ENCODE measurements at regions not wholly inside any gene's neighbourhood (a gene's known extent, or its start where the extent isn't known, plus 50 kb on each side); places are given as distances from the start of the nearest gene placed in this dataset.
"Not testable (repeated sequence)": the region's sequence is repeated elsewhere in the genome, so short reads cannot be mapped to it uniquely, and the experiment has no call there.

GRCh38 chr14:105733081-105734065, 207.0 kb downstream of the TMEM121 start:
- TF ChIP-seq POLR2AphosphoS5 (IDR thresholded peaks at IDR 0.05) (no peak), EP300 (IDR thresholded peaks at IDR 0.05; ENCODE audit: low read depth) (no peak), POLR2A (IDR thresholded peaks at IDR 0.05) (no peak), CTCF (IDR thresholded peaks at IDR 0.05) (no peak)
- intact Hi-C loops (cut with DNase I; ENCODE audit: low total_unique reads) (no loop called here), in situ Hi-C loops (cut with MboI; ENCODE audit: low pct_ligation_motif_present in 1 of 4, low pct_unique_long_range_greater_than_20kb in 1 of 4, low sequenced_read_pairs in 3 of 4) (no loop called here)
- 83% methylated on average over 13 to 22 of the region's 22 CpGs for WGBS, 2 donors (ENCODE audit: low coverage in 1 of 2)
- Histone ChIP-seq H3K4me3 (no peak overlapping the region), H3K27ac (no peak overlapping the region), H3K9me3 (no peaks in the 10 kb centered on the region), H3K36me3 (no peaks in the 10 kb centered on the region), H3K27me3 (no peaks in the 10 kb centered on the region), H3K4me1 (no peaks in the 10 kb centered on the region)
- no peak for DNase-seq

- in situ Hi-C loops (cut with MboI; ENCODE audit: low pct_ligation_motif_present in 1 of 4, low pct_unique_long_range_greater_than_20kb in 1 of 4, low sequenced_read_pairs in 3 of 4), result not testable (repeated sequence)
Observed at GRCh38 chr14:105734241-105734640, 207.9 kb downstream of the TMEM121 start.

GRCh38 chr14:105736331-105736730, 209.9 kb downstream of the TMEM121 start:
- no CpG with 5 or more reads among the region's 20 CpGs for WGBS, 2 donors (ENCODE audit: low coverage in 1 of 2)
- H3K4me1 ChIP-seq; intact Hi-C loops (cut with DNase I; ENCODE audit: low total_unique reads); H3K36me3 ChIP-seq; H3K27me3 ChIP-seq; DNase-seq; H3K9me3 ChIP-seq; in situ Hi-C loops (cut with MboI; ENCODE audit: low pct_ligation_motif_present in 1 of 4, low pct_unique_long_range_greater_than_20kb in 1 of 4, low sequenced_read_pairs in 3 of 4); H3K27ac ChIP-seq; H3K4me3 ChIP-seq: not testable (repeated sequence)

More at GRCh38 chr14:105734241-105734640, 207.9 kb downstream of the TMEM121 start:
- intact Hi-C loops (cut with DNase I; ENCODE audit: low total_unique reads); DNase-seq; H3K27me3 ChIP-seq; H3K9me3 ChIP-seq; H3K4me1 ChIP-seq; H3K36me3 ChIP-seq; H3K4me3 ChIP-seq; H3K27ac ChIP-seq: not testable (repeated sequence)
- 82% methylated on average over 6 of the region's 14 CpGs; no CpG with 5 or more reads in 1 of the 2 donors for WGBS, 2 donors (ENCODE audit: low coverage in 1 of 2)

- no peak for DNase-seq
- Histone ChIP-seq H3K27ac (no peak overlapping the region), H3K4me1 (no peaks in the 10 kb centered on the region), H3K27me3 (no peaks in the 10 kb centered on the region), H3K4me3 (no peak overlapping the region), H3K9me3 (no peaks in the 10 kb centered on the region), H3K36me3 (no peaks in the 10 kb centered on the region)
- TF ChIP-seq POLR2AphosphoS5 (IDR thresholded peaks at IDR 0.05), result no peak
- no peak for TF ChIP-seq CTCF (IDR thresholded peaks at IDR 0.05)
- TF ChIP-seq EP300 (IDR thresholded peaks at IDR 0.05; ENCODE audit: low read depth), result no peak
- no peak for TF ChIP-seq POLR2A (IDR thresholded peaks at IDR 0.05)
- in situ Hi-C loops (cut with MboI; ENCODE audit: low pct_ligation_motif_present in 1 of 4, low pct_unique_long_range_greater_than_20kb in 1 of 4, low sequenced_read_pairs in 3 of 4) (no loop called here), intact Hi-C loops (cut with DNase I; ENCODE audit: low total_unique reads) (no loop called here)
- WGBS, 2 donors (ENCODE audit: low coverage in 1 of 2), result 82 to 90% methylated on average over 2 to 11 of the region's 17 CpGs
Observed at GRCh38 chr14:105737504-105738246, 211.3 kb downstream of the TMEM121 start.

GRCh38 chr14:105738638-105739037, 212.3 kb downstream of the TMEM121 start:
- Histone ChIP-seq H3K4me3 (no peak overlapping the region), H3K36me3 (no peaks in the 10 kb centered on the region), H3K9me3 (no peaks in the 10 kb centered on the region), H3K27me3 (no peaks in the 10 kb centered on the region), H3K27ac (no peak overlapping the region), H3K4me1 (no peaks in the 10 kb centered on the region)
- in situ Hi-C loops (cut with MboI; ENCODE audit: low pct_ligation_motif_present in 1 of 4, low pct_unique_long_range_greater_than_20kb in 1 of 4, low sequenced_read_pairs in 3 of 4), result no loop called here
- intact Hi-C loops (cut with DNase I; ENCODE audit: low total_unique reads), result no loop called here
- 80 to 89% methylated on average over 4 to 8 of the region's 8 CpGs for WGBS, 2 donors (ENCODE audit: low coverage in 1 of 2)
- no peak for DNase-seq
- TF ChIP-seq POLR2A (IDR thresholded peaks at IDR 0.05), result no peak
- TF ChIP-seq EP300 (IDR thresholded peaks at IDR 0.05; ENCODE audit: low read depth), result no peak
- TF ChIP-seq POLR2AphosphoS5 (IDR thresholded peaks at IDR 0.05), result no peak
- no peak for TF ChIP-seq CTCF (IDR thresholded peaks at IDR 0.05)
